ENCODE measurements at regions not wholly inside any gene's neighbourhood (a gene's known extent, or its start where the extent isn't known, plus 50 kb on each side); places are given as distances from the start of the nearest gene placed in this dataset.

- no peak overlapping the region for H3K4me3 Mint-ChIP-seq
- Histone ChIP-seq H3K4me3 (ENCODE audit: low read length) (no peak overlapping the region), H3K4me1 (ENCODE audit: insufficient read depth, low read length) (no peaks in the 10 kb centered on the region), H3K27ac (ENCODE audit: low read depth in 1 of 2, low read length in 2 of 2) (no peak overlapping the region), H3K9me3 (ENCODE audit: control insufficient read depth in 1 of 2, insufficient read depth in 1 of 2, low read length in 2 of 2) (no peaks in the 10 kb centered on the region), H3K36me3 (ENCODE audit: insufficient read depth, low read length) (peaks cover 20% of the 10 kb centered on the region), H3K27me3 (ENCODE audit: control insufficient read depth in 1 of 2, insufficient read depth in 2 of 2, low read length in 2 of 2) (no peaks in the 10 kb centered on the region)
- TF ChIP-seq CTCF (IDR thresholded peaks at IDR 0.05), result no peak
- ChIA-PET POLR2A (no interaction called here), CTCF (no interaction called here)
- intact Hi-C loops (cut with DNase I, micrococcal nuclease), result no loop called here
- no peaks in the 10 kb centered on the region for H3K27me3 Mint-ChIP-seq
- no peak overlapping the region for H3K27ac Mint-ChIP-seq
- no peaks in the 10 kb centered on the region for H3K9me3 Mint-ChIP-seq
- DNase-seq (no peak), ATAC-seq (ENCODE audit: poor library complexity) (no peak)
- peaks cover 56% of the 10 kb centered on the region for H3K36me3 Mint-ChIP-seq (ENCODE audit: low read depth)
- no peaks in the 10 kb centered on the region for H3K4me1 Mint-ChIP-seq (ENCODE audit: low read depth)
Observed at GRCh38 chr14:71621980-71622605, 310.1 kb upstream of the RGS6 start.

DNA sequence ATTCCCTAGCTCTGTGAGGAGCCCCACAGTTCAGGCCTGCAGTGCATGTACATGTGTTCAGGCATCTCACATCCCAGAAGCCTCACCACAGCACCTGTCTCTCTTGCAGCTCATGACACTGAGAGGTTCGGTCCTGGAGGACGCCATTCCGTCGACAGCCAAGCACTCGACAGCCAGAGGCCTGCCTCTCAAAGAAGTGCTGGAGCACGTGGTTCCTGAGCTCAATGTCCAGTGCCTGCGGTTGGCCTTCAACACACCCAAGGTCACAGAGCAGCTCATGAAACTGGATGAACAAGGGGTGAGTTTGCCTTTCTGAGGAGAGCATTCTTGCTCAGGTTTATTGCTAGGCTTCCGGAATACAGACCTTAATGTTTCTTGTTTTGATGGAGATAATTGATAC is 308.3 kb upstream of the RGS6 start:
- no peak for ATAC-seq (ENCODE audit: poor library complexity)
- Mint-ChIP-seq H3K36me3 (ENCODE audit: low read depth) (peaks cover 55% of the 10 kb centered on the region), H3K27ac (no peak overlapping the region), H3K4me1 (ENCODE audit: low read depth) (no peaks in the 10 kb centered on the region), H3K9me3 (no peaks in the 10 kb centered on the region), H3K27me3 (no peaks in the 10 kb centered on the region), H3K4me3 (no peak overlapping the region)
- no peak for DNase-seq
- no peak for TF ChIP-seq CTCF (IDR thresholded peaks at IDR 0.05)
- no peaks in the 10 kb centered on the region for H3K9me3 ChIP-seq (ENCODE audit: control insufficient read depth in 1 of 2, insufficient read depth in 1 of 2, low read length in 2 of 2)
- CTCF ChIA-PET, result no interaction called here
- H3K36me3 ChIP-seq (ENCODE audit: insufficient read depth, low read length), result peaks cover 15% of the 10 kb centered on the region
- POLR2A ChIA-PET, result no interaction called here
- H3K27ac ChIP-seq (ENCODE audit: low read depth in 1 of 2, low read length in 2 of 2), result no peak overlapping the region
- H3K27me3 ChIP-seq (ENCODE audit: control insufficient read depth in 1 of 2, insufficient read depth in 2 of 2, low read length in 2 of 2), result no peaks in the 10 kb centered on the region
- intact Hi-C loops (cut with DNase I, micrococcal nuclease), result no loop called here
- H3K4me1 ChIP-seq (ENCODE audit: insufficient read depth, low read length), result no peaks in the 10 kb centered on the region
- no peak overlapping the region for H3K4me3 ChIP-seq (ENCODE audit: low read length)

GRCh38 chr14:71625175-71625574 is 307.1 kb upstream of the RGS6 start:
- H3K4me3 Mint-ChIP-seq, result no peak overlapping the region
- TF ChIP-seq CTCF (IDR thresholded peaks at IDR 0.05), result no peak

More at GRCh38 chr14:71625175-71625574, 307.1 kb upstream of the RGS6 start:
- Histone ChIP-seq H3K9me3 (ENCODE audit: control insufficient read depth in 1 of 2, insufficient read depth in 1 of 2, low read length in 2 of 2) (no peaks in the 10 kb centered on the region), H3K4me1 (ENCODE audit: insufficient read depth, low read length) (no peaks in the 10 kb centered on the region), H3K36me3 (ENCODE audit: insufficient read depth, low read length) (peaks cover 8% of the 10 kb centered on the region), H3K27me3 (ENCODE audit: control insufficient read depth in 1 of 2, insufficient read depth in 2 of 2, low read length in 2 of 2) (no peaks in the 10 kb centered on the region), H3K4me3 (ENCODE audit: low read length) (no peak overlapping the region), H3K27ac (ENCODE audit: low read depth in 1 of 2, low read length in 2 of 2) (no peak overlapping the region)
- no peak for ATAC-seq (ENCODE audit: poor library complexity)
- H3K36me3 Mint-ChIP-seq (ENCODE audit: low read depth), result peaks cover 62% of the 10 kb centered on the region
- H3K27ac Mint-ChIP-seq, result no peak overlapping the region
- no peaks in the 10 kb centered on the region for H3K27me3 Mint-ChIP-seq
- no peaks in the 10 kb centered on the region for H3K4me1 Mint-ChIP-seq (ENCODE audit: low read depth)
- DNase-seq, result no peak
- peaks cover 1% of the 10 kb centered on the region for H3K9me3 Mint-ChIP-seq
- POLR2A ChIA-PET, result no interaction called here
- intact Hi-C loops (cut with DNase I, micrococcal nuclease), result no loop called here
- CTCF ChIA-PET, result no interaction called here
